Activated CD8-positive, alpha-beta T cell treated with anti-CD3 and anti-CD28 coated beads, Interleukin-2, amount 10 ng/mL, durations not matched to agents 7 days and 5 days (primary cell): ENCODE measurements at regions not wholly inside any gene's neighbourhood (a gene's known extent, or its start where the extent isn't known, plus 50 kb on each side); places are given as distances from the start of the nearest gene placed in this dataset.
"Not testable (repeated sequence)": the region's sequence is repeated elsewhere in the genome, so short reads cannot be mapped to it uniquely, and the experiment has no call there.

ENCODE experiments used
- ATAC-seq: fragments of 150-1000 bp; cut with Tn5 transposase; one replicate; pipeline ENCODE4 v1.10.0; 2021; ENCODE audit warnings: moderate library complexity
- CTCF ChIA-PET: fragments of 350-600 bp; sonication (Branson Sonifier 250); formaldehyde crosslinking; loops from one replicate; lab custom pipeline; 2021; ENCODE audit warnings: antibody characterized with exemption; lab: Charles Lee
- POLR2A ChIA-PET: fragments of 350-600 bp; sonication (Branson Sonifier 250); formaldehyde crosslinking; loops from one replicate; lab custom pipeline; 2021; ENCODE audit warnings: antibody characterized with exemption; lab: Charles Lee
- DNase-seq: peaks from one replicate; pipeline ENCODE4 v3.0.0-alpha.2; 2020
- H3K27ac Mint-ChIP-seq: one replicate; pipeline ENCODE4 v1.8.0; 2021; ENCODE audit warnings: mild to moderate bottlenecking, mixed read lengths
- H3K27me3 Mint-ChIP-seq: one replicate; pipeline ENCODE4 v1.8.0; 2021; ENCODE audit warnings: low read depth, mixed read lengths
- H3K36me3 Mint-ChIP-seq: one replicate; pipeline ENCODE4 v1.8.0; 2021; ENCODE audit warnings: low read depth, mixed read lengths
- H3K4me1 Mint-ChIP-seq: one replicate; pipeline ENCODE4 v1.8.0; 2021; ENCODE audit warnings: low read depth, mixed read lengths
- H3K4me3 Mint-ChIP-seq: one replicate; pipeline ENCODE4 v1.8.0; 2021; ENCODE audit warnings: mild to moderate bottlenecking, mixed read lengths
- H3K9me3 Mint-ChIP-seq: one replicate; pipeline ENCODE4 v1.8.0; 2022; ENCODE audit warnings: mixed read lengths; ENCODE audit not compliant: insufficient read depth

- no peaks in the 10 kb centered on the region for H3K4me1 Mint-ChIP-seq
These were observed 68.7 kb upstream of the KCNAB1 start for GRCh38 chr3:156051651-156052050.

GRCh38 chr3:156052115-156052514 lies 68.3 kb upstream of the KCNAB1 start:
- Mint-ChIP-seq H3K4me1 (no peaks in the 10 kb centered on the region), H3K27ac (no peak overlapping the region), H3K36me3 (no peaks in the 10 kb centered on the region), H3K27me3 (peaks cover 8% of the 10 kb centered on the region), H3K9me3 (no peaks in the 10 kb centered on the region), H3K4me3 (no peak overlapping the region)
- ChIA-PET CTCF (no interaction called here), POLR2A (no interaction called here)
- no peak for ATAC-seq
- no peak for DNase-seq

More at GRCh38 chr3:156051651-156052050, 68.7 kb upstream of the KCNAB1 start:
- Mint-ChIP-seq H3K4me3 (no peak overlapping the region), H3K36me3 (no peaks in the 10 kb centered on the region), H3K27ac (no peak overlapping the region), H3K9me3 (no peaks in the 10 kb centered on the region), H3K27me3 (peaks cover 8% of the 10 kb centered on the region)
- CTCF ChIA-PET = interaction anchor here (1.1 kb wide), 1 partner anchor 10 kb away, joined by 3 read pairs; no protein-coding TSS in a partner anchor
- POLR2A ChIA-PET = no interaction called here
- ATAC-seq (no peak), DNase-seq (no peak)

GRCh38 chr3:156059950-156060501 lies 60.4 kb upstream of the KCNAB1 start:
- Mint-ChIP-seq H3K4me3 (no peak overlapping the region), H3K27me3 (peaks cover 34% of the 10 kb centered on the region), H3K9me3 (no peaks in the 10 kb centered on the region), H3K36me3 (no peaks in the 10 kb centered on the region), H3K4me1 (no peaks in the 10 kb centered on the region), H3K27ac (no peak overlapping the region)
- DNase-seq (no peak), ATAC-seq (no peak)
- POLR2A ChIA-PET = no interaction called here
- CTCF ChIA-PET = no interaction called here

GRCh38 chr3:156068151-156068550 lies 52.2 kb upstream of the KCNAB1 start:
- H3K27ac Mint-ChIP-seq, DNase-seq, CTCF ChIA-PET, H3K4me3 Mint-ChIP-seq, POLR2A ChIA-PET, H3K36me3 Mint-ChIP-seq, H3K4me1 Mint-ChIP-seq, ATAC-seq, H3K9me3 Mint-ChIP-seq: not testable (repeated sequence)
- peaks cover 20% of the 10 kb centered on the region for H3K27me3 Mint-ChIP-seq

- CTCF ChIA-PET = no interaction called here
- Mint-ChIP-seq H3K36me3 (no peaks in the 10 kb centered on the region), H3K27ac (no peak overlapping the region), H3K9me3 (no peaks in the 10 kb centered on the region), H3K4me3 (no peak overlapping the region), H3K27me3 (peaks cover 12% of the 10 kb centered on the region), H3K4me1 (no peaks in the 10 kb centered on the region)
- no peak for ATAC-seq
- POLR2A ChIA-PET = no interaction called here
- DNase-seq = no peak
These were observed 50.4 kb upstream of the KCNAB1 start for GRCh38 chr3:156070028-156070427.
